ENCODE measurements at regions not wholly inside any gene's neighbourhood (a gene's known extent, or its start where the extent isn't known, plus 50 kb on each side); places are given as distances from the start of the nearest gene placed in this dataset.
A peak's percentile ranks its signal among the peaks of the same experiment; 100 is the strongest.

DNA sequence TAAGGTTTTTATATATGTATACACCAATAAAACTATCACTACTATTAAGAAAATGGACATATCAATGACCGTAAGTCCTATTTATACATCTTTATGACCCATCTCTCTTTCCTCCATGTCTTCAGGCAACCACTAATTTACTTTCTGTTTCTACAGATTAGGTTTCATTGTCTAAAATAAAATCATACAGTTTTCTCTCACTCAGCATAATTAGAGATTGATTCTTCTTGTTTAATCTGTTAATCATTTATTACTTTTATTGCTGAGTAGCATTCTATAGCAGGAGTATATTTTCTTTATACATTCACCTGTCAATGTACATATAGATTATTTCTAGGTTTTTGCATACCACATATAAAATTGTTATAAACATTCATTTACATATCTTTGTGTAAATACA lies 388.0 kb downstream of the RFPL4B start:
- DNase-seq (ENCODE audit: low spot score), result no peak

GRCh38 chr6:112739766-112740165 lies 392.6 kb downstream of the RFPL4B start:
- no peak for DNase-seq (ENCODE audit: low spot score)

GRCh38 chr6:112743323-112743722 lies 396.2 kb downstream of the RFPL4B start:
- no peak for DNase-seq (ENCODE audit: low spot score)

DNA sequence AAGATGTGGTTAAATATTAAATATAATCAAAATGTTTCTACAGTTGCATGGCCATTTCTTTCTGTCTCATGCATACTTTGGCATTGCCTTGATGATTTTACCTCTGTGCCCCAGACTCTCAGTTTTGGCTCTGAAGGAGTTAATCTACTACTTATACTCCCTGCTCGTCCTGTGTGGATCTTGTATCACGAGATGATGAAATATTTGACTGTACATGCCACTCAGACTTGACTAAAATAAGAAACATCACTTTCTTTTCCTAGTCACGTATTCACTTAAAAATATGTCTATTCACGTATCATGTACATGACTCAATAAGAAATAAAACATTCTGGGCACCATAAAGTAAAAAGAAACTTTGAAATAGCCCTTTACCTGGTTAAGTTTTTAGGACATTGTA lies 397.7 kb downstream of the RFPL4B start:
- no peak for DNase-seq (ENCODE audit: low spot score)

DNA sequence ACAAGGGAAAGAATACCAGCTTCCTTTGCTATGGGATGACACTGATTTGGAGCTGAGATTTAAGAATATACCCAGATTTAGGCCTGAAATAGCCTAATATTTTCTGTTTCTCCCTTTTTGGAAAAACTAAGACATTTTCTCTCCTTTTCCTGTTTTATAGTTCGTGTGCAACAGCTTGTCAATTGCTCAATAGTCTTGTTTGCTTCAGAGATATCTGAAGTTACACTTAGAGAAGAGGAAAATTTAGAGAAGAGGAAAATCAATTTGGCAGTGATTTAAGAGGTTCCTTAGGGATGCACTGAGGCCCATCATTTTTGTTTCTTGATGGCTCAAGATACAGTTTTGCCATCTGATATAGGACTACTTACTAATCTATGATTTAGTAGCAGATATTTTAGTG lies 398.6 kb downstream of the RFPL4B start:
- no peak for DNase-seq (ENCODE audit: low spot score)

DNA sequence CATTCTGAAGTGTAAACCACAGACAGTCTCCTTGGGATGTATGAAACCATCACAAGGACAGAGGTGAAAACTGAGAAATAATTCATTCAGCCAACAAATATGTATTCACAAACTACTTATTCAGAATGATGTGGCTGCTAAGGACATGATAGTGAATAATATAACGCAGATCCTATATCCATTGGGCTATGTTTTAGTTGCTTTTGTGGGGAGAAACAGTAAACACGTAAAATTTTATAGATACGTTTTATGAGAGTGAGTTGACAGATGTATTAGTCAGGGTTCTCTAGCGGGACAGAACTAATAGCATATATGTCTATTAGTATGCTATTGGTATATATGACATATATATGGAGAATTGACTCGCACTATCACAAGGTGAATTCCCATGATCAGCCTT lies 402.5 kb downstream of the RFPL4B start:
- DNase-seq (ENCODE audit: low spot score), result no peak

DNA sequence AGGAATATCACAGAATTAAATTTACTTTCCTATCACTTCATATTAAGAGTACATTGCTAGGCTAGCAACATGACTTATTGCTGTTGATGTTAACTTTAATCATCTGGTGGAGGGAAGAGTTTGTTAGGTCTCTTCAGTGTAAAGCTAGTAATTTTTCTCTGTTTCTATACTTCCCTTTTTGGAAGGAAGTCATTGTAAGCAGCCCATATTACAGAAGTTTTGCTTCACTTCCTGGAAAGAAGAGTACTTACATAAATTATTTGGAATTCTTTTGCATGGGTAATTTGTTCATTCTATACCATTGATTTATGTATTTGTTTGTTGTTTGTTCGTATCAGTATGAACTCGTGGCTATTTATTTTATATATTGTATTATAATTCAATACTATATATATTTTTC lies 405.2 kb downstream of the RFPL4B start:
- no peak for DNase-seq (ENCODE audit: low spot score)

GRCh38 chr6:112752791-112753190 lies 405.7 kb downstream of the RFPL4B start:
- no peak for DNase-seq (ENCODE audit: low spot score)

- DNase-seq (ENCODE audit: low spot score), result no peak
Observed at GRCh38 chr6:112760831-112761230, 413.7 kb downstream of the RFPL4B start.

DNA sequence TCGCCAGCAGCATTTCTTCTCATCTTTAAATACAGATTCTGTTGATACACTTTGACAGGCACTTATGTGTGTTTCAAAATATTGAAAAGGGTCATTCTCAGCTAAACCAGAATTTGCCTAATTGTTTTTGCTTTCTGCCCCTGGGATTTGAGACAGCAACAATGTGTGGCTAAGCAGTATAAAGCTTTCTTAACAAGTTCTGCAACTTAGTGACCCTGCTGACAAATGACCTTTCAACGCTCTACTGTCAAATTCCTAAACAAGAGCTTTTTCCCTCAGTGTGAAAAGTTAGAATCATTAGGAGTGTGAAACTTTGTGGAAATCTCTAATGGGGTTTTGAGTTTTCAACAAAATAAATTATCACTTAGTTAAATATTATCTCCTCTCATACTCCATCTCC lies 414.6 kb downstream of the RFPL4B start:
- DNase-seq (ENCODE audit: low spot score), result no peak

- DNase-seq (ENCODE audit: low spot score), result no peak
Observed at GRCh38 chr6:112764377-112764776, 417.2 kb downstream of the RFPL4B start.

DNA sequence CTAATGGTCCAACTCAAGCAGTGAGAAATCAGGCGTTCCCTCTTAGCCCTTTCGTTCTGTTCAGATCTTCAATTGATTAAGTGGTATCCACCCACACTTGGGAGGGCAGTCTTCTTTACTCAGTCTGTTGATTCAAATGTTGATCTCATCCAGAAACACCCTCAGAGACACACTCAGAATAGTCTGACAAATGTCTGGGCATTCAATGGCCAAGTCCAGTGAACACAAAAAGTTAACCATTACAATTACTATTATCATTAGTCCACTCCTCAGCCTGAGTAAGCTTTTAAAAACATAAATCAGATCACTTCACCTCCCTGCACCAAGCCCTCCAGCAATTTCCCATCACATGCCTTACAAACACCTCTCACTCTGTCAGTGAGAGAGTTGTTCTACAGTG lies 423.2 kb downstream of the RFPL4B start:
- no peak for DNase-seq (ENCODE audit: low spot score)

DNA sequence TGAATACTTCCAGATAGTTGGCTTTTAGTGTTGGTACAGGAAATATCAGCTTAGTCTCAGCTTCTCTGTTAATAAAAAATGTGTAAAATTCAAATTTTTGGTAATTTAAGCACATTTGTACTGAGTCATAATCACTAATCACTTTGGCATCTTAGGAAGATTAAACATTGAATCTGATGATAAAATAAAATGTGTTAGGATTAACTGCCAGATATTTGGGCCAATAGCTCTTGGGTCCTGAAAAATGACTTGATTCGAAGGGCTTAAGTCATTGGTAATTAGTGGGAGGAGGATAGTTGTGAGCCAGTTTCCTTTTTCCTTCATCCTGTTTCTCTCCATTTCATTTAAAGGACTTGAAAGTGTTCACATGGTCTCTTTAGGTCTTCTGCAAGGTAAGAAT lies 426.1 kb downstream of the RFPL4B start:
- no peak for DNase-seq (ENCODE audit: low spot score)

GRCh38 chr6:112774319-112774718 lies 427.2 kb downstream of the RFPL4B start:
- no peak for DNase-seq (ENCODE audit: low spot score)

DNA sequence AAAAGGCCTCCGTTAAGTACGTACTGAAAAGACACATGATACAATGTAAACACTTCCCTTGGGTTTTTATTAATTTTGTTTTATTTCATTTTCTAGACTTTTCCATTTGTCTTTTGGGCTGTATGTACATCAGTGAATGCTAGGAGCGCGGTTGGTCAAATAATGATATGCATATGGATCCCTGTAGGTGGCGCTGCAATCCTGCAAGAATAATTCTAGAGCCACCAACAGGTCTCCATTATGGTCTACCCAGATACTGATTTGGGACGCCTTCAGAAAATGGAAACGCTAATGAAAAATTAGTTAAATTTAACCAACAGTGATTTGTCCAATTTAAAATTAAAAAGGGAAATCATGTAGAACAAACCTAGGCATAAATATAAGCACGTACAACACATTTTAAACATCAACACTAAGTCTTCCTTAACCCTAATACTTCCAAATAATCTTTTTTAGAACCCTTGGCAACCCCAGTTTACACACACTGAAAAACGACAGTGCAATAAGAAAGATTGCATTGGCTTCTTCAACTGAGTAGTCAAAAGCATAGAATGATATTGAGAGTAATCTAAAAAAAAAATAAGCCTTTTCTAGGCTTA lies 433.5 kb downstream of the RFPL4B start:
- DNase-seq (ENCODE audit: low spot score), result peak; percentile 8

- DNase-seq (ENCODE audit: low spot score), result no peak
Observed at GRCh38 chr6:112781241-112781640, 434.1 kb downstream of the RFPL4B start.

DNA sequence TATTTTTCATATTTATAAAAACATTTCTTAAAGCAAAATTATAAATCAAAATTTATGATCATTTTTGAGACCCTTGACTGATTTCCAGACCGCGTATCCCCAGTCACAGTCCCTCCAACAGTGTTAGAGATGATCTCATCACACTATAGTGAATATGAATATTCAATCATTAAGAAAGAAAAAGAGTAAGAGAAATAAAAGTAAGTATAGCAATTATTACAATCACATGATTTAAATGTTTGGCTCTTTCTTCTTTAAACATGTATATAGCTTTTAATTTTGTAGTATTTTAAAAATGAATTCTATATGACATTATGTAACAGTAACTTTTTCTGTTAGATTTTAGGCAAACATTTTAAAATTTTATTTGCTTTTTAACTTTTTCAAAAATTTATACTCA lies 438.3 kb downstream of the RFPL4B start:
- no peak for DNase-seq (ENCODE audit: low spot score)

DNA sequence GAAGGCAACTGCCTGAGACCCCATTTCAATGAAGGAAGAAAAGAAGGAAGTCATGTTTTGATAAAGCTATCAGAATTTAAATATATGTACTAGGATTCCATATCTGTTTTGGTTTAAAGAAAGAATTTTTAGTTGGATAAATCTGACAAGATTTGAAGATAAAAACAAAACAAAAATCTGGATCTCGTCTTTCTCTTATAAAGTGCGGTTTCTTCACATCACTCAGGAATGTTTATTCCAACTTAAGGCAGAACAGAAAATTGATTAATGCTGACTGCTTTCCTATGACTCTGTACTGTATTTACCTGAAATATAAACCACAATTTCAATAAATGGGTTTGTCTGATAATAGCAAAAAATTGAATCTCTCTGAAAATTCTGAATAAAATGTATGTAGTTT lies 439.7 kb downstream of the RFPL4B start:
- no peak for DNase-seq (ENCODE audit: low spot score)

- no peak for DNase-seq (ENCODE audit: low spot score)
Observed at GRCh38 chr6:112787371-112787770, 440.2 kb downstream of the RFPL4B start.

DNA sequence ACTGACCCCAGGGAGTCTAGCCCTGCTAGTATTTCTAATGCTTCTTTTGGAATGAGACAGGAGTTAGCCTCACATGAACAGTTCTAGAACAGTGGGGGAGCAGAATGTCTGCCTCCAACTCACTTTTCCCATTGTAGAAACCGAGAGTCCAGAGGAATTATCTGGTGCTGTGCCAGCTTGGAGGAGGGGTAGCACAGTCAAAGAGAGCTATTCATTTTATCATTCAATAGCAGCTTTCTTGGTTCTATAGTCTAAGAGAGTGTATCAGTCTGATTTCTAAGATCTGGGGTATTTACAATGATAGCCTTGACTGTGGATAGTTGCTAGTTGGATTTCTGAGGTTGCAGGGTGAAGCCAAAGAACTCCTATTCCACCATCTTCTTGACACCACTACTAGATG lies 448.2 kb downstream of the RFPL4B start:
- DNase-seq (ENCODE audit: low spot score), result no peak

GRCh38 chr6:112796712-112797111 lies 449.6 kb downstream of the RFPL4B start:
- DNase-seq (ENCODE audit: low spot score), result no peak

GRCh38 chr6:112799889-112800288 lies 452.8 kb downstream of the RFPL4B start:
- no peak for DNase-seq (ENCODE audit: low spot score)

GRCh38 chr6:112800439-112800838 lies 453.3 kb downstream of the RFPL4B start:
- DNase-seq (ENCODE audit: low spot score), result no peak

GRCh38 chr6:112800916-112801315 lies 453.8 kb downstream of the RFPL4B start:
- no peak for DNase-seq (ENCODE audit: low spot score)
